UCSD-AML1 (cell line): ENCODE measurements at regions not wholly inside any gene's neighbourhood (a gene's known extent, or its start where the extent isn't known, plus 50 kb on each side); places are given as distances from the start of the nearest gene placed in this dataset.

Source experiments
- DNase-seq: peaks from one replicate; lab custom pipeline; 2025; ENCODE audit not compliant: unreplicated experiment; lab: John Stamatoyannopoulos, UW

DNA sequence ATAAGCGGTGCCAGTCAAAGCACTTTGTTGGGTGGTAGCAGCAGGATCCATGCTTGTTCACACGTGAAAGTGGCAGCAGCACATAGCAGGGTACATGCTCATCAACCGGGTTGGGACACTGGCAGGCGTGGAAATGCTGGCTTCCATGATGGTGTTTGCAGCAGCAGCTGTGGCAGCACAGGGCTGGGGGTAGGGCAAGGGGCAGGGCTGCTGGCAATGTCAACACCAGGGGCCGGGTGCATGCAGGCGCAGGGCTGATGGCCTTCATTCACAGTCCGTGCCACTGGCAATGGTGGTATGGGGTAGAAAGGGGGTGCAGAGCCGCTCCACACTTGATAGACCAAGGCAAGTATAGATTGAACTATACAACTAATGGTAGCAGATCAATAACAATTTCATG is 374.7 kb upstream of the FAM241A start:
- no peak for DNase-seq

DNA sequence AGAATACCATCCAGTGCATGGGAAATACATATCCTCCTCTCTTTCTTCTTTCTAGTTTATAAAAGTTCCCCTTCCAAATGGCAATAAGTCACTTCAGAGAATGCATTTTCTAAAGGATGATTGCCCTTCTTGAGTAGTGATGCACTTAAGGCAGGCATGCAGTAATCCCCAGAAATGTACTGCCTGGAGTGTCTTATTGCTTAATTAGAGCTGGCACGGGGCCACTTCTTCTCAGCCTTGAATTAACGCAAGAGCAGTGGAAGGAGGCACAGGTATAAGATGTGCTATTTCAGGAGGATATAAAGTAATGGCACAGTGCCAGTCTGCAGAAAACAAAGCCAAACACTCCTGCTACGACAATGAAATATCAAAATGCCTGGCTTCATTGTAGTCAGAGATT is 371.4 kb upstream of the FAM241A start:
- no peak for DNase-seq

DNA sequence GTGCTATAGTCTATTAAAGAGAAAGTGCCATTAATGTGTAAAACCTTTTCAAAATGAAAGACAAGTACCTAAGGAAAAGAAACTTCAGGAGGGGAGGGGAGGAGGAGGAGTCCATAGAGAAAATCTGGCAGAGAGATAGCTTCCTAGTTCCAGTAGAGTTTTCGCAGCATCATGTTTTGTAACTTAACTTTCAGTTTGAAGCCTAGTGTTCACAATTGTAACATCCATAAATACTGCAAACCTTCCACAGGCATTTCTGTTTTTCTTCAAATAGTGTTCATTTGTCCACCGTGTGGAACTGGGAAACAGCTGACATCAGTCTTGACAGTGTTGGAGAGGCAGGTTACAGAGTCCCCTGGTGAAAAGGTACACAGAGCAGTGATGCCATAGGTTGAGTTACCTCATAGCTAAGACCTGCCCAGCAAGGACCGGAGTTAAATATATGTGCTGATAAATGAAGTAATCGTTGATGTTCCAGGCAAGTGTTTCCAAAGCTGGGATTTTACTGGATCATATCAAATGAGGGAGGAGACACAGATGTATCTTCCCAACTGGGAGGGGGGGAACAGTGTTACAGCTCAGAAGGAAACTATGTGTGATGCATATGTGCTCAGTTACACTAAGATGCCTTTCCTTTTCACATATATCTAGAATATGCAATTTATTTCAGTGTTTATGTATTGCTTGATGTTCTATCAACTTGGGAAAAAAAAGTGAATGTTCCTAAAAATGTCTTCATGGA is 369.5 kb upstream of the FAM241A start:
- no peak for DNase-seq

DNA sequence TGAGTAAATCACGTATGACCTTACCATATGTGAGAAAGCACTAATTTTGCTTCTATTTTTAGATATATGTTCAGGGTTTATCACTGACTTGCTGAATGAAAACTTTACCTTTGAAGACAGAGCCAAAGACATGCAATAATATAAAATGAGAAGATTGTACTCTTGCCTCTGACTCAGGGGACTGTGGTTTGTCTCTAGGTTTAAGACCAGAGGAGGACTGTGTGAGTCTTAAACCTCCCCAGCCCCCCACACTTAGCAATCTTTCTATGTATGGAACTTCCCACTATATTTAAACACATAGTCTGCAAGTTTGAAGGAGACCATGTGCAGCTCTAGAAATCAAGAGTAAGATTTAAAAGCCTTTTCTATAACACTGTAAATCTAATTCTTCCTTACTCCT is 368.7 kb upstream of the FAM241A start:
- DNase-seq, result no peak

DNA sequence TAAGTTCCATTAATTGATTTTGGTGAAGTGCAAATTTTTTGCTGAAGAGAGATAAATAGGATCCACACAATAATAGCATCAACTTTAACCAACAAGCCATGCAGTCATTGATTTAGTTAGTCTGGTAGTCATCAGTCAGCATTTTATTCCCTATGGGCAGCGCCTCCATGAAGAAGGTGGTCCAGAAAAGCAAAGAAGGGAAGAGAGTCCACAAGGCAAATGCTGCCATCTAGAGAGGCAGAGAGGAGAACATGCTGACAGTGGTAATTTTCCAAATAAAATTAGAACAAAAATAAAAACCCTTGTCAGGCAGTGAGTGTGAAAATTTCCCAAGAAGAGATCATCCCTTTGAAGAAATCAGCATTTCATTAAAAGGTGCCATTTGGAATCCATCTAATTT is 366.7 kb upstream of the FAM241A start:
- no peak for DNase-seq

DNA sequence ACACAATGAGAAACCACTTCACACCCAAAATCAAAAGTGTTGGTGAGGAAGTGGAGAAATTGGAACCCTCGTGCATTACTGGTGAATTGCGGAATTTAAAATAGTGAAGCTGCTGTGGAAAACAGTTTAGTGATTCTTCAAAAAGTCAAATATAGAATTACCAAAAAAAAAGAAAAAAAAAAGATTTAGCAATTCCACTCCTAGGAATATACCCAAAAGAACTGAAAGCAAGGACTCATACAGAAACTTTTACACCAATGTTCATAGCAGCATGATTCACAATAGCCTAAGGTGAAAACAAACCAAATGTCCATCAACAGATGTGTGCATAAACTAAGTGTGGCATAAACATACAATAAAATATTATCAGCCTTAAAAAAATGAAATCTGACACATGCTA is 364.3 kb upstream of the FAM241A start:
- DNase-seq, result no peak

DNA sequence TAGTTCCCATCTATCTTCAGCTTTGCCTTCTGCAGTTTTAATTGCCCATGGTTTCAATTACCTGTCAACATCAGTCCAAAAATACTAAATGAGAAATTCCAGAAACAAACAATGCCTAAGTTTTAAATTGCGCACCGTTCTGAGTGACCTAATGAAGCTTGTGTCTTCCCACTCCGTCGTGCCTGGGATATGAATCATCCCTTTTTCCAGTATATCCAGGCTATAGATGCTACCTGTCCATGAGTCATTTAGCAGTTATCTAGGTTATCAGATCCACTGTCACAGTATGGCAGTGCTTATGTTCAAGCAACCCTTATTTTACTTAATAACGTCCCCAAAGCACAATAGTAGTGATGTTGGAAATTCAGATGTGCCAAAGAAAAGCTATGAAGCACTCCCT is 363.6 kb upstream of the FAM241A start:
- no peak for DNase-seq

DNA sequence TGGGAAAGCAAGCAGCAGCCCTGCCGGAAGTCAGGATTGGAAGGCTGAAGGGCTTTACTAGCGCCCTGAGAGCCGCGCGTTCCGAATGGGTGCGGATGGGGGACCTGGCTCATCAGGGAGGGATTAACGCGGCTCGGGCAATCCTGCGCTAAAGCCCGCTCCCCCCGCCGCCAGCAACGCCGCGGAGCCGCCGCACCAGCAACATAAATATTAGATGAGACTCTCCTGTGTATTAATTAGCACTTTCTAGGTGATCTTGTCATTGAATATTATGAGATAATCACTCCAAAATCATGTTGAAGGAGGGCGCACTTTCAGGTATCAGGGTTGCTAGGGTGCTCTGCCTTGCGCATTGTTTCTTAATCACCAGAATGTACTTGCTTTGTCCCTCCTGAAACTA is 357.2 kb upstream of the FAM241A start:
- no peak for DNase-seq

DNA sequence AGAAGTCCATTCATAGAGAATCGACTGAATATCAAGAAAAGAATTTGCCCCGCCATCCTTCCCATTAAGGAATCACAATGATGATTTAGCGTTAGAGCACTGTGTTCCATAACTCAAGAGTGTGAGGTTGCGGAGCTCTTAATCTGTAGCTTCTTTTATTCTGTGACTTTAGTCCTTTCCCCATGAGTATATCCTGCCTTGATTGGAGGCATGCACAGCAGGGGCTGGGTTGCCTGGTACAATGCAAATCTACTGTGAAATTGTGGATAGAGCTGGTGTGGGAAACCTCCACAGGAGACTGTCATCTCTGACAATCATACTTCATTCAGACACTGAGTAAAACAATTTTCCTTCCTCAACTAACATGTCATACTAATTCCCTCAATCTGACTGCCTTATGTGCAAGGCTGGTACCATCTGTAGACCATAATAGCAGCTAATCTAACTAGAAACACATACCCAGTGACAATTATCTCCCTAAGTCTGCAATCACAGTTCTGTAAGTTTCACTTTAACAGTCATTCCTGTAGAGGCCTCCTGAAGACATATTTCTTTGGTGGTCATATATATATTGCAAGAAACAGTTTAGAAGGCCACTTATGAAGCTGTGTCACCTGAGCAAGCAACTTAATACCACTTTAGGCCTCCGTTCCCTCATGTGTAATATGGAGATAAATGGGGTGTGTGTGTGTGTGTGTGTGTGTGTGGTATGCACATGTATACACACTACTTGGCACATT is 355.2 kb upstream of the FAM241A start:
- DNase-seq, result no peak

DNA sequence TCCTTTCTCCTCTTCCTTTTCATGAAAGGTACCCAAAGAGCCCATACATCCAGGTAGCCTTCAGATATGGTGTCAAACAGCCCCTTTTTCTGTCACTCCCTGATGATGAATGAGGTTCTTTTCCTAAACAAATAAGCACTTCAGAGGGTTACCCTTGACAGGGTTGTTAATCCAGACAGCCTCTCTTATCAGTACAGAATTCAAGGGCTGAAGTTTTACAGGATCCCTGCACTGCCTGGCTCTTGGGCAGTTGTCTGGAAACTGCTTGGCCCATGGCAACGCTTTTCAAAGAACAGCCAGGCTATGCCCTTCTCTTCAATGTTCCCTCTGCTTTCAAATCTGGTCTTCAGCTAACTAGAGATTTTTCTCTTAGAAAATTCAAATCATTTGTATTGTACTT is 352.6 kb upstream of the FAM241A start:
- DNase-seq, result no peak

DNA sequence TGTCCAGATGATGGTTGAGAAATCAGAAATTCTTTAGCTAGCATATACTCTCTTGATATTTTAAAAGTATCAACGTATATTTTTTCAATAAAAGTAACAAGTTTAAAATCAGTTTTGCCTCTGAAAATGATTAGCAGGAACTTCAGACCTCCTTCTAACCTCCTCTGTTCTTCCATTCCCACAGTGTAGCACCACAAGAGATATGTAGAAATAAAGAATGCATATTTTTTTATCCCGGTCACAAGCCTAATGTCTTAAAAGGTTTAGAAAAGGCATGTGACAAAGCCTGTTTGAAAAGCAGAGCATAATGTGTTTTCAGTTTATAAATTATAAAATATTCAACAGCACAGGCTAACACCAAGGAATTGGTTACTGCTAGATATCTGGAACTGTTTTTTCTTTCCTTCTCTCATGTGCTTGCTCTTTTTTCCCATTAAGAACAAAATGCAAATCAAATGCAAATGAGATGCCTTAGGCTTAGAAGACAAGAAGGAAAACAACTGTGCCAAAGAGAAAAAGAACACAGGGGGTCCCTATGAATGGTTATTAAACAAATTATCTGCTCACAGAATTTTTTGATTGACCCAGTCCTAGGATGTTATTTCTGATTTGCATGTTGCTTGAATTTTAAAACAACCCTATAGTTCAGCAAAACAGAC is 351.7 kb upstream of the FAM241A start:
- DNase-seq, result no peak

DNA sequence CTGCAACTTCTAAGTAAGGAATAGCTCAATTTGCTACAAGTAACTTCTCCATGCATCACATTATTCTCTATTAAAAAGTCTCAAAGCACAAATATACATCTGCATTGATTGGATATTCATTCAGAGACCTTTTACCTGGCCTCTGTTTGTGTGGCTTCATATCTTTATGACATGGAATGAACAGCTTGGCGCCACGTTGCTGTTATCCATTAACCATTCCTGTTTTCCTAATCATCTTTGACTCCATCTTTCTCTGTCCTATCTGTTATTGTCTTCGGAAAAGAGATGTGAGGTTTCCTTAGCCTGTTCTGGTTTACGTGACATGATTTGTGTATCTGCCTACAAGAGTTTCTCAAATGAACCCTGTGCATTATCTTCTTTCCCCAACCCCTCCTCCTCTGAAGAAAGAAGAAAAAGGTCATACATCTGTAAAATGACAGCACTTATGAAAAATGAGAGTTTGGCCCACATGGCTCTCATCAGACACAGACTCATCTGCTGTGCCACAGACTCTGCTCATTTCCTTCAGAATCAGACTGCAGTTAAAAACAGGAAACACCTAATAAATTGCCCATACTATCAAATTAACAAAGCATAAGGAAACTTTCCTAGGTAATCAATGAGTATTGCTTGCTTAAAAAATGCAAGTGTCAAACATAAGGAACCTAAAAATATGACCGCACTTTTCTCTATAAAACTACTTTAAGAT is 347.6 kb upstream of the FAM241A start:
- DNase-seq, result no peak

DNA sequence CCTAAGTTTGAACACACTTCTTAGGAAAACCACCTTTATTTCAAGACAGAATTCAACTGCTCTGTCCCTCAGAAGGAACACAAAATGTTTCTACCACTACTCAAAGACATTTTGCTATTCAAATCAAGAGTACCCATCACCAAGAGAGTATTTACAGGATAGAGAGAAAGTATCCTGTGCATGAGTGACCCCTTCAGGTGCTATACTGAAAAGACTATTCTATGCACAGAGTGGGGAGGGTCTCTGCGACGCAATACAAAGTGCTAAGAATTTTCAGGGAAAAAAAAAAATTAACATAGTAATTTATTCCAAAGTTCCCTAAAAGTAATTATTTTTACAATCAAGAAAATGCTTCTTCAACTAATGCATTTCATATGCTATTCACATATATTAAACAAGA is 346.4 kb upstream of the FAM241A start:
- no peak for DNase-seq

DNA sequence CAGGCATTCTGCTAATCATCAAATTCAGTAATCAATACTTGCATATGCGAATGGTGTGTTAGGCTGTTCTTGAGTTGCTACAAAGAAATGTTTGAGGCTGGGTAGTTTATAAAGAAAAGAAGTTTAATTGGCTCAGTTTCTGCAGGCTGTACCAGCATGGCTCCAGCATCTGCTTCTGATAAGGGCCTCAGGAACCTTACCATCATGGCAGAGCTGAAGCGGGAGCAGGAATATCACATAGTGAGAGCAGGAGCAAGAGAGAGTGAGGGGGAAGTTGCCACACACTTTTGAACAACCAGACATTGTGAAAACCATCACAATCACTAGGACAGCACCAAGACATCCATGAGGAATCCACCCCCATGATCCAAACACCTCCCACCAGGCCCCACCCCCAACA is 344.7 kb upstream of the FAM241A start:
- DNase-seq, result no peak

DNA sequence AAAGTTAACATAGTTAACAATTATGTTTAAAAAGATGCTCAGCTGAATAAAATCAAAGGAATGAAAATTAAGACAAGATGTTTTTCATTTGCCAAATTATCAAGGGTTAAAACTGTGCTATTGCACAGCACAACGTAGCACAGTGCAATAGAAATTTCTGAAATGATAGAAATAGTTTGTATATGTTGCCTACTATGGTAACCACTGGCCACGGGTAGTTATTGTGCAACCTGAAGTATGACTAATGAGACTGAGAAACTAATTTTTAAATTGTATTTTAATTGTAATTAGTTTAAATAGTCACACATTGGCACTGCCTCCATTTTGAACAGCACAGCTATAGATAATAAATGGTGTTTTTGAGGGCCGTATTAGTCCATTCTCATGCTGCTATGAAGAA is 343.1 kb upstream of the FAM241A start:
- DNase-seq, result no peak

DNA sequence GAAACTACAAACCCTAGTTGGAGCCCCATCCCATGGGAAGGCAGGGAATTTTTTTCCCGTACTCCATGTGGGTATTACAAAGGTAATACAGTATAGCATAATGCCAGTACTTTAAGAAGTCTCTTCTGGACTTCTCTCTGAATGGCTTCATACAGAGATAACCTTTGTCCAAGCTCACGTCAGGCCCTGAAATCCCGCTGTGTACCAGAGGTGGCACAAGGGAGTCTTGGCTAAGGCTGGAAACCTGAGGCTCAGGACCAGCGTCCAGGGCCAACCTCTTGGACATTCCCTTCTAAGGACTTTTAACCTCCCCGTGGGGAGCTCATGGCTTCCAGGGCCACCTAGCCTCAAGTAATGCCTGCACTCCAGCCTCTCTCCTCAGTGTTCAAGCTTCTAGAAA is 338.9 kb upstream of the FAM241A start:
- DNase-seq, result no peak

DNA sequence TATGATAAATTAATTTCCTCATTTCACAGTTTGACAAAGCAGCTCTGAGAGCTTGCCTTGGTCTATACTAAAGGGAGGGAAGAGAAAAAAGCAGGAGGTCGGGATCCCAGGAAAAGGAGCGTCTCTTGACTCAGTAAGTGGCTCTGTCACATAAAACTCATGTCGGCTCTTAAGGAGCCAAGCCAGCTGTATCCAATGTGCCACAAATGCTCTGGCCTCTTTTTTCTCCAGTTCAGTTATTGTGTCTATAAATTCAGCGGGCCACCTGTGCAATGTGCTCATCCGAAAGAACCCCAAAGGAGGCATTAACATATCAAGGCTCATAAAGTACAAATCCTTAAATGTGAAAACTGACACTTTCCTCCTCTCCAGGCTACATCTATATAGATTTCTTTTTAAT is 337.7 kb upstream of the FAM241A start:
- DNase-seq, result no peak

DNA sequence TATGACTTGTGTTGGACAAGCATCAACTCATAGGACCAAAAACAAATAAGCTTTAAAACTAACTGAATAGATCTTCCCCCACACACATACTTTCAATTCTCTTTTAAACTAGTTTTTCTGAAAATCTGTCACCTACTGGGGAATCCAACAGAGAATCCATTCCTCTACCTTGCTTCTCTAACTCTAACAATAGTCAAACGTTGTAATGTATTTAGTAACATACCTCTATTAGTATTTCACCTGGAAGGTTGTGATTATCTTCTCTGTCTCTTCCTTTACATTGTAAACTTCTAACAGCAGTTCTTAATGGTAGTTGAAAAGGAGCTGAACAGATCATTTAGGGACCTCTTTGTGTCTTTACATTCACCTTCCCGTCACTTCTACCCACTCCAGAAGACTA is 337.1 kb upstream of the FAM241A start:
- no peak for DNase-seq

DNA sequence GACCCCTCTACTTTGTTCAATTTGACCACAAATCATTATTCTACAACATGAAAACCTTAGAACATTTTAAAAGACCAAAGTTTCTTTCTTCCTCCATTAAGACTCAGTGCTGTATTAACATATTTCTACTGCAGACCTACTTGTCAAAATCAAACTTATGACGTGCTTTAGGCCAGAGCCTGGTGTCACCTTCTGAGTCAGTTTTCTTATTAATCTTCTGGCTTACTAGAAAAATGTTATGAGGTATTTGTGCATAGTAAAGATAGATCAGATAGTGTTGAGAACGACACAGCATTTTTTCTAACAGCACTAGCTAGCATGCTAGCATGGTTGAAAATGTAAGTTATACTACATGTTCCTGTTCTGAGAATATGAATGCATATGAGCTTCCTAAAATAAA is 333.6 kb upstream of the FAM241A start:
- no peak for DNase-seq

DNA sequence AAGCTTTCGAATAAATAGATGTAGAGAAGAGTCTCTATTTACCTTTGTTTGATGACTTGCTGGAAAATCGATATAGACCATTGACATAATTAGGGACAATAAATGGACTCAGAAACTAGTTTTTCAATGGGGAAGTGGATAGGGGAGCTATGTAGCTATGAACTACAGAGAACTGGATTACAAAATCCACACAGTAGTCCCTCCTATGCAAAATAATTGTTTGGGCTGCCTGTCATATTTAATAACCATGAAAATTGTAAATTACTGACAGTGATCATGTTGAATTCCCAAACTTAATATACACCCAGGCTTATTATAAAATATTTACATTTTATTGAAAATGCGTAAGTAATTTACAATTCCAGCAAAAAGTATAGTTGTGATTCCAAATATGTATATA is 333.1 kb upstream of the FAM241A start:
- no peak for DNase-seq

DNA sequence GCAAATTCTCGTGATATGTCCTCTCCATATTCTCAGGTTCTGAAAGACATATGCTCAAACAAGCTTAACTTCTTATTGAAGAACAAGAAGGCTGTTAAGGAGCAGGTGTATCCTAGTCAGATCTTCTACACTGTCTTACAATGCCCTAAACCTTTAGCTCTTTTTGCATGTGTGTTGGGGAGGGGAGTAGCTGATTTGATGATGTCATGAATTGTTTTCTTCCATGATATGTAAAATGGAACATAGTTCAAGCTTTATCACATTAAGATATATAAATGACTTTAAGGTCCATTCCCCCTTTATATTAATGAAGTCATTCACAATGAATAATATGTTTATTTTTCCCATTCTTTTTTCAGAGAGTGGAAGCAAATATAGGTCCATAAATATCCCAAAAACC is 332.5 kb upstream of the FAM241A start:
- DNase-seq, result no peak
